Endothelial cell (in vitro differentiated cells): ENCODE measurements at regions not wholly inside any gene's neighbourhood (a gene's known extent, or its start where the extent isn't known, plus 50 kb on each side); places are given as distances from the start of the nearest gene placed in this dataset.

Experiments
- DNase-seq: peaks from one replicate; pipeline ENCODE4 v3.0.0; 2021; ENCODE audit warnings: low spot score
- H3K27ac Mint-ChIP-seq: one replicate; pipeline ENCODE4 v1.8.0; 2021; ENCODE audit warnings: mixed read lengths, inconsistent platforms; ENCODE audit not compliant: unreplicated experiment
- H3K27me3 Mint-ChIP-seq: one replicate; pipeline ENCODE4 v1.8.0; 2021; ENCODE audit warnings: mild to moderate bottlenecking, moderate library complexity, mixed read lengths, inconsistent platforms; ENCODE audit not compliant: unreplicated experiment
- H3K36me3 Mint-ChIP-seq: one replicate; pipeline ENCODE4 v1.8.0; 2021; ENCODE audit warnings: mild to moderate bottlenecking, low read depth, mixed read lengths, inconsistent platforms; ENCODE audit not compliant: unreplicated experiment
- H3K4me1 Mint-ChIP-seq: one replicate; pipeline ENCODE4 v1.8.0; 2021; ENCODE audit warnings: mild to moderate bottlenecking, mixed read lengths, inconsistent platforms; ENCODE audit not compliant: unreplicated experiment
- H3K4me3 Mint-ChIP-seq: one replicate; pipeline ENCODE4 v1.8.0; 2021; ENCODE audit warnings: mild to moderate bottlenecking, mixed read lengths, inconsistent platforms; ENCODE audit not compliant: unreplicated experiment
- H3K9me3 Mint-ChIP-seq: one replicate; pipeline ENCODE4 v1.8.0; 2021; ENCODE audit warnings: mixed read lengths, inconsistent platforms; ENCODE audit not compliant: unreplicated experiment
- TF ChIP-seq, protein P1 (sequence below): fragments of 200-600 bp; sonication (generic); IDR thresholded peaks from one replicate; pipeline ENCODE4 v1.5.0; 2021; ENCODE audit warnings: antibody characterized with exemption; ENCODE audit not compliant: unreplicated experiment

DNA sequence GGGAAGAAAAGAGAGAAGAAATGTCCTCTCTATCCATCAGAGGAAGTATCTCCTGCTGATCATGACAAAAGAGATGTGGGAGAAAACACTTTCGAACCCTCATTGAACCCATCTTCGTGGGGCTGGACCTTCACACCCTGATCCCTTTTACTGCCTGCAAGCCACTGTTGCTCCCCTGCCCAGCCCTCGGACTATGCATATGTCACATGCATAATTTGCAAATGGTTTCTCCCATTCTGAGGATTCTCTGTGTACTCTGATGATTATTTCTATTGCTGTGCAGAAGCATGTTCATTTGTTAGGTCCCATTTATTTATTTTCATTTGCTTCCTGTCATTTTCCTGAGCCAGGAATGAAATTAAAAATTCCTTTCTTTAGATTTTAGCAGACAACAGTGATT is 64.7 kb downstream of the DNAAF9 start:
- TF ChIP-seq, protein P1, sequence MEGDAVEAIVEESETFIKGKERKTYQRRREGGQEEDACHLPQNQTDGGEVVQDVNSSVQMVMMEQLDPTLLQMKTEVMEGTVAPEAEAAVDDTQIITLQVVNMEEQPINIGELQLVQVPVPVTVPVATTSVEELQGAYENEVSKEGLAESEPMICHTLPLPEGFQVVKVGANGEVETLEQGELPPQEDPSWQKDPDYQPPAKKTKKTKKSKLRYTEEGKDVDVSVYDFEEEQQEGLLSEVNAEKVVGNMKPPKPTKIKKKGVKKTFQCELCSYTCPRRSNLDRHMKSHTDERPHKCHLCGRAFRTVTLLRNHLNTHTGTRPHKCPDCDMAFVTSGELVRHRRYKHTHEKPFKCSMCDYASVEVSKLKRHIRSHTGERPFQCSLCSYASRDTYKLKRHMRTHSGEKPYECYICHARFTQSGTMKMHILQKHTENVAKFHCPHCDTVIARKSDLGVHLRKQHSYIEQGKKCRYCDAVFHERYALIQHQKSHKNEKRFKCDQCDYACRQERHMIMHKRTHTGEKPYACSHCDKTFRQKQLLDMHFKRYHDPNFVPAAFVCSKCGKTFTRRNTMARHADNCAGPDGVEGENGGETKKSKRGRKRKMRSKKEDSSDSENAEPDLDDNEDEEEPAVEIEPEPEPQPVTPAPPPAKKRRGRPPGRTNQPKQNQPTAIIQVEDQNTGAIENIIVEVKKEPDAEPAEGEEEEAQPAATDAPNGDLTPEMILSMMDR, result no peak
- no peak overlapping the region for H3K27ac Mint-ChIP-seq
- peaks cover 32% of the 10 kb centered on the region for H3K36me3 Mint-ChIP-seq
- H3K27me3 Mint-ChIP-seq, result no peaks in the 10 kb centered on the region
- H3K9me3 Mint-ChIP-seq, result no peaks in the 10 kb centered on the region
- H3K4me1 Mint-ChIP-seq, result no peaks in the 10 kb centered on the region
- no peak overlapping the region for H3K4me3 Mint-ChIP-seq
- DNase-seq, result no peak

GRCh38 chr20:3340443-3340842 is 67.0 kb downstream of the DNAAF9 start:
- TF ChIP-seq, protein P1, result no peak
- H3K36me3 Mint-ChIP-seq, result peaks cover 42% of the 10 kb centered on the region
- H3K4me1 Mint-ChIP-seq, result no peaks in the 10 kb centered on the region
- no peaks in the 10 kb centered on the region for H3K9me3 Mint-ChIP-seq
- no peak overlapping the region for H3K27ac Mint-ChIP-seq
- DNase-seq, result no peak
- no peak overlapping the region for H3K4me3 Mint-ChIP-seq
- no peaks in the 10 kb centered on the region for H3K27me3 Mint-ChIP-seq

DNA sequence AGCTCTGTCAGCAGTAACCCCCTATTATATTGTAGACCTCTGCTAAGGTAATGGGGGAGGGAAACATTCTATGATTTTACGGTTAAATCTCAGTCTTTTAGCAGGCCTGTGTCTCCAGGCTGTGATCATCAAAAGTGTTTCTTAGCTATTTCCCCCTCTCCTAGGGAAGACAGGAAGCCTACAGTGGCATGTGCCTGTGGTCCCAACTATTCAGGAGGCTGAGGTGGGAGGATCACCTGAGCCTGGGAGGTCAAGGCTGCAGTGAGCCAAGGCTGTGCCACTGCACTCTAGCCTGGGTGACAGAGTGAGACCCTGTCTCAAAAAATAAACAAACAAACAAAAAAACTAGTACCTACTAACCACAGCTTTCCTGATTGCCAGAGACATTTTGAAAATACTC is 67.9 kb downstream of the DNAAF9 start:
- Mint-ChIP-seq H3K27me3 (no peaks in the 10 kb centered on the region), H3K27ac (no peak overlapping the region), H3K36me3 (peaks cover 50% of the 10 kb centered on the region), H3K9me3 (no peaks in the 10 kb centered on the region), H3K4me3 (no peak overlapping the region), H3K4me1 (no peaks in the 10 kb centered on the region)
- no peak for DNase-seq
- TF ChIP-seq, protein P1, result no peak

GRCh38 chr20:3339076-3339475 is 68.4 kb downstream of the DNAAF9 start:
- peaks cover 55% of the 10 kb centered on the region for H3K36me3 Mint-ChIP-seq
- H3K27ac Mint-ChIP-seq, result no peak overlapping the region
- TF ChIP-seq, protein P1, result no peak
- DNase-seq, result no peak
- no peaks in the 10 kb centered on the region for H3K9me3 Mint-ChIP-seq
- no peaks in the 10 kb centered on the region for H3K4me1 Mint-ChIP-seq
- H3K27me3 Mint-ChIP-seq, result no peaks in the 10 kb centered on the region
- H3K4me3 Mint-ChIP-seq, result no peak overlapping the region

- Mint-ChIP-seq H3K9me3 (no peaks in the 10 kb centered on the region), H3K27ac (no peak overlapping the region)
Observed at GRCh38 chr20:3334156-3334943, 73.1 kb downstream of the DNAAF9 start.

More at GRCh38 chr20:3334156-3334943, 73.1 kb downstream of the DNAAF9 start:
- Mint-ChIP-seq H3K4me1 (no peaks in the 10 kb centered on the region), H3K4me3 (no peak overlapping the region), H3K36me3 (peaks cover 56% of the 10 kb centered on the region), H3K27me3 (no peaks in the 10 kb centered on the region)
- TF ChIP-seq, protein P1, result no peak
- DNase-seq, result no peak
